ENCODE measurements at regions not wholly inside any gene's neighbourhood (a gene's known extent, or its start where the extent isn't known, plus 50 kb on each side); places are given as distances from the start of the nearest gene placed in this dataset.

GRCh38 chr21:15421441-15421881 is 308.3 kb upstream of the USP25 start (continued):
- TF ChIP-seq CSRNP3 (CRISPR knock-in tag; IDR thresholded peaks at IDR 0.05) (no peak), ISL1 (CRISPR knock-in tag; IDR thresholded peaks at IDR 0.05) (no peak), GLIS3 (CRISPR knock-in tag; IDR thresholded peaks at IDR 0.05) (no peak), TOX (CRISPR knock-in tag; IDR thresholded peaks at IDR 0.05; ENCODE audit: borderline replicate concordance) (no peak), BACH2 (CRISPR knock-in tag; IDR thresholded peaks at IDR 0.05; ENCODE audit: borderline replicate concordance) (no peak), ZFP3 (CRISPR knock-in tag; IDR thresholded peaks at IDR 0.05) (no peak)

- TF ChIP-seq ISL1 (CRISPR knock-in tag; IDR thresholded peaks at IDR 0.05) (no peak), ZFP3 (CRISPR knock-in tag; IDR thresholded peaks at IDR 0.05) (no peak), ZFP30 (CRISPR knock-in tag; IDR thresholded peaks at IDR 0.05) (no peak), RARB (CRISPR knock-in tag; IDR thresholded peaks at IDR 0.05) (no peak), ZNF8 (CRISPR knock-in tag; IDR thresholded peaks at IDR 0.05) (no peak), OSR1 (CRISPR knock-in tag; IDR thresholded peaks at IDR 0.05) (no peak), ZC3H10 (CRISPR knock-in tag; IDR thresholded peaks at IDR 0.05) (no peak), BACH2 (CRISPR knock-in tag; IDR thresholded peaks at IDR 0.05; ENCODE audit: borderline replicate concordance) (no peak), ZNF70 (CRISPR knock-in tag; IDR thresholded peaks at IDR 0.05) (no peak)
- TF ChIP-seq, protein P1, sequence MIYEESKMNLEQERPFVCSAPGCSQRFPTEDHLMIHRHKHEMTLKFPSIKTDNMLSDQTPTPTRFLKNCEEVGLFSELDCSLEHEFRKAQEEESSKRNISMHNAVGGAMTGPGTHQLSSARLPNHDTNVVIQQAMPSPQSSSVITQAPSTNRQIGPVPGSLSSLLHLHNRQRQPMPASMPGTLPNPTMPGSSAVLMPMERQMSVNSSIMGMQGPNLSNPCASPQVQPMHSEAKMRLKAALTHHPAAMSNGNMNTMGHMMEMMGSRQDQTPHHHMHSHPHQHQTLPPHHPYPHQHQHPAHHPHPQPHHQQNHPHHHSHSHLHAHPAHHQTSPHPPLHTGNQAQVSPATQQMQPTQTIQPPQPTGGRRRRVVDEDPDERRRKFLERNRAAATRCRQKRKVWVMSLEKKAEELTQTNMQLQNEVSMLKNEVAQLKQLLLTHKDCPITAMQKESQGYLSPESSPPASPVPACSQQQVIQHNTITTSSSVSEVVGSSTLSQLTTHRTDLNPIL (CRISPR knock-in tag; IDR thresholded peaks at IDR 0.05; ENCODE audit: low read depth), result no peak
- TF ChIP-seq, protein P2, sequence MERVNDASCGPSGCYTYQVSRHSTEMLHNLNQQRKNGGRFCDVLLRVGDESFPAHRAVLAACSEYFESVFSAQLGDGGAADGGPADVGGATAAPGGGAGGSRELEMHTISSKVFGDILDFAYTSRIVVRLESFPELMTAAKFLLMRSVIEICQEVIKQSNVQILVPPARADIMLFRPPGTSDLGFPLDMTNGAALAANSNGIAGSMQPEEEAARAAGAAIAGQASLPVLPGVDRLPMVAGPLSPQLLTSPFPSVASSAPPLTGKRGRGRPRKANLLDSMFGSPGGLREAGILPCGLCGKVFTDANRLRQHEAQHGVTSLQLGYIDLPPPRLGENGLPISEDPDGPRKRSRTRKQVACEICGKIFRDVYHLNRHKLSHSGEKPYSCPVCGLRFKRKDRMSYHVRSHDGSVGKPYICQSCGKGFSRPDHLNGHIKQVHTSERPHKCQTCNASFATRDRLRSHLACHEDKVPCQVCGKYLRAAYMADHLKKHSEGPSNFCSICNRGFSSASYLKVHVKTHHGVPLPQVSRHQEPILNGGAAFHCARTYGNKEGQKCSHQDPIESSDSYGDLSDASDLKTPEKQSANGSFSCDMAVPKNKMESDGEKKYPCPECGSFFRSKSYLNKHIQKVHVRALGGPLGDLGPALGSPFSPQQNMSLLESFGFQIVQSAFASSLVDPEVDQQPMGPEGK (CRISPR knock-in tag; IDR thresholded peaks at IDR 0.05; ENCODE audit: borderline replicate concordance), result no peak
- TF ChIP-seq, protein P3, sequence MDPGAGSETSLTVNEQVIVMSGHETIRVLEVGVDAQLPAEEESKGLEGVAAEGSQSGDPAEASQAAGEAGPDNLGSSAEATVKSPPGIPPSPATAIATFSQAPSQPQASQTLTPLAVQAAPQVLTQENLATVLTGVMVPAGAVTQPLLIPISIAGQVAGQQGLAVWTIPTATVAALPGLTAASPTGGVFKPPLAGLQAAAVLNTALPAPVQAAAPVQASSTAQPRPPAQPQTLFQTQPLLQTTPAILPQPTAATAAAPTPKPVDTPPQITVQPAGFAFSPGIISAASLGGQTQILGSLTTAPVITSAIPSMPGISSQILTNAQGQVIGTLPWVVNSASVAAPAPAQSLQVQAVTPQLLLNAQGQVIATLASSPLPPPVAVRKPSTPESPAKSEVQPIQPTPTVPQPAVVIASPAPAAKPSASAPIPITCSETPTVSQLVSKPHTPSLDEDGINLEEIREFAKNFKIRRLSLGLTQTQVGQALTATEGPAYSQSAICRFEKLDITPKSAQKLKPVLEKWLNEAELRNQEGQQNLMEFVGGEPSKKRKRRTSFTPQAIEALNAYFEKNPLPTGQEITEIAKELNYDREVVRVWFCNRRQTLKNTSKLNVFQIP (CRISPR knock-in tag; IDR thresholded peaks at IDR 0.05; ENCODE audit: borderline replicate concordance, low read depth), result no peak
- ATAC-seq, result no peak
Measured at GRCh38 chr21:15421947-15422346, 307.8 kb upstream of the USP25 start.

DNA sequence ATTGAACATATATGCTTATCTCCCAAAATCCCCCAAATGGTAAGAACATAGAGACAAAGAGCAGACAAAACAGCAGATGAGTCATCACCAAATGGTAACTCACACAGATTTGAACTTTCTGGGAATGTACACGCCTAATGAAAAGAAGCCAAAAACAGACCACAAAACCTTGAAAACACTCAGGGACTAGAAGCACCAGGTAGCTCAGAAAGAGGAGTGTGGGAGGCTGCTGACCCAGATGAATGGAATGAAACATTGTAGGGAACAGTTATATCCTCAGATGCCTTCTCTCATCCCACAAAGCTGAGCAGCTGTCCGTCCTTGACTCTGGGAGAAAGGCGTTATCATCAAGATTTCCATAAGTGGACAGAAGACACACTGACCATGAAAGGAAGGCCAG is 307.0 kb upstream of the USP25 start:
- no peak for TF ChIP-seq RARB (CRISPR knock-in tag; IDR thresholded peaks at IDR 0.05)
- TF ChIP-seq ZC3H10 (CRISPR knock-in tag; IDR thresholded peaks at IDR 0.05), result no peak
- TF ChIP-seq, protein P1 (CRISPR knock-in tag; IDR thresholded peaks at IDR 0.05; ENCODE audit: low read depth), result no peak
- no peak for TF ChIP-seq CSRNP3 (CRISPR knock-in tag; IDR thresholded peaks at IDR 0.05)
- TF ChIP-seq SNAI2 (CRISPR knock-in tag; IDR thresholded peaks at IDR 0.05), result no peak
- TF ChIP-seq OSR1 (CRISPR knock-in tag; IDR thresholded peaks at IDR 0.05), result no peak
- no peak for TF ChIP-seq ZNF70 (CRISPR knock-in tag; IDR thresholded peaks at IDR 0.05)
- no peak for TF ChIP-seq ISL1 (CRISPR knock-in tag; IDR thresholded peaks at IDR 0.05)
- no peak for TF ChIP-seq ZNF565 (CRISPR knock-in tag; conservative IDR thresholded peaks at IDR 0.05; ENCODE audit: low read depth)
- TF ChIP-seq ARNTL (CRISPR knock-in tag; IDR thresholded peaks at IDR 0.05; ENCODE audit: borderline replicate concordance, low read depth), result no peak
- no peak for TF ChIP-seq ZFP3 (CRISPR knock-in tag; IDR thresholded peaks at IDR 0.05)
- no peak for TF ChIP-seq TCF4 (CRISPR knock-in tag; IDR thresholded peaks at IDR 0.05; ENCODE audit: borderline replicate concordance)
- no peak for TF ChIP-seq BACH2 (CRISPR knock-in tag; IDR thresholded peaks at IDR 0.05; ENCODE audit: borderline replicate concordance)
- no peak for TF ChIP-seq TOX (CRISPR knock-in tag; IDR thresholded peaks at IDR 0.05; ENCODE audit: borderline replicate concordance)
- no peak for ATAC-seq

Data from SK-N-SH treated with all-trans-retinoic acid at 6 μM for 48 hours (cell line).